Thyroid gland (tissue), 4 donors: ENCODE measurements at regions not wholly inside any gene's neighbourhood (a gene's known extent, or its start where the extent isn't known, plus 50 kb on each side); places are given as distances from the start of the nearest gene placed in this dataset.

Source experiments
- DNase-seq, 2 donors: peaks; one replicate each; pipeline ENCODE4 v3.0.0-alpha.2; 2019
- H3K27ac ChIP-seq, 3 donors: fragments of 200-600 bp; sonication (generic); 1 replicate in 2 of 3; 2 replicates in 1 of 3; pipeline ENCODE4 v1.5.1; 2016 to 2019; ENCODE audit warnings: mild to moderate bottlenecking in 1 of 3, moderate library complexity in 1 of 3
- H3K27me3 ChIP-seq: fragments of 200-600 bp; sonication (generic); one replicate; pipeline ENCODE4 v1.5.1; 2019
- H3K36me3 ChIP-seq, 2 donors: fragments of 200-600 bp; sonication (generic); one replicate each; pipeline ENCODE4 v1.5.1; 2016 to 2019
- H3K4me1 ChIP-seq, 2 donors: fragments of 200-600 bp; sonication (generic); one replicate each; pipeline ENCODE4 v1.5.1; 2017 to 2019
- H3K4me3 ChIP-seq, 3 donors: fragments of 200-600 bp; sonication (generic); replicated peaks in 1 of 3; 1 replicate in 2 of 3; 2 replicates in 1 of 3; pipeline ENCODE4 v1.5.1; 2016; ENCODE audit warnings: mild to moderate bottlenecking in 1 of 3
- H3K9me3 ChIP-seq: fragments of 200-600 bp; sonication (generic); one replicate; pipeline ENCODE4 v1.5.1; 2017
- POLR2A ChIP-seq, 2 donors: fragments of 450-650 bp; IDR thresholded peaks; one replicate each; pipeline ENCODE4 v1.6.1; 2017; ENCODE audit warnings: antibody characterized with exemption in 2 of 2, mild to moderate bottlenecking in 2 of 2, moderate library complexity in 1 of 2
- WGBS, 2 donors: methylation state at CpG; one replicate each; pipeline ENCODE4 v1.1.5; 2017; 5-methylcytosine and 5-hydroxymethylcytosine counted together
- intact Hi-C: fragments of 100-400 bp; cut with DNase I; formaldehyde crosslinking; loops from one replicate; pipeline ENCODE4 v1.15.1; 2023
- TF ChIP-seq, protein P1 (sequence below), 6 experiments: fragments of 200-600 bp in 3 of 6; fragments of 450-650 bp in 3 of 6; sonication (generic) in 3 of 6; IDR thresholded peaks; one replicate each; pipeline ENCODE4 v1.5.1; 2016 to 2019; ENCODE audit warnings: antibody characterized with exemption in 6 of 6, mild to moderate bottlenecking in 2 of 6, inconsistent platforms in 1 of 6, moderate library complexity in 1 of 6

DNA sequence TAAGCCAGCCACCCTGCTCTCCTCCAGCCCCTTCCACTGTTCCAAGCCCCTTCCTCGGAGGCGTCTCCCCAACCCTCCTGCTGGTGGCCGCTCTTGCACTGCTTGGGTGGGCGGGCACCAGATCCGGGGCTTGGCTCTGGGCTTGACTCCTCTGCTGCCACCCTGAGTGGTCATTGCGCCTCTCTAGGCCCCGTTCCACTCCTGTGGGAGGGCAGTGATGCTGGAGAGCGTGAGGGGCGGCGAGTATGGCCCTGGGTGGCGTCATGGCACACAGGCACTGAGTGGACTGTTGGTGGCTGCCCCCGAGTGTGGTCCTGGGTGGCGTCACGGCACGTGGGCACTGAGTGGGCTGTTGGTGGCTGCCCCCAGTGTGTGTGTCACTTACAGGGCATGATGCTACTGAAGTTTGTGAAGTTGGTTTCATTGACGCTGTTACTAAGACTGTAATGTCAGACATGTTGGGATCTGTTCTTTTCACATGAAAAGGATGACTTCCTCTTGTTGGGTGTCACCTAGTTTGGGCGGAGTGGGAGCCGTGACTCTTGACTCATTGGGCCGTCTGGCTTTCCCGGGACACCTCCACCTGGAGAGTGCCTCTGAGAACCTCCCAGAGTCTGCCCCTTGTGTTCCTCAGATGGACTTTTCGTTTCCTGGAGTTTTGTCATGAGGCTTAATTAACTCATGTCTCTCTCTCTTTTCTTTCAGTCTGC lies 55.9 kb upstream of the HGFAC start:
- Histone ChIP-seq H3K27ac (peak overlapping the region in 2 of 3 donors; percentile 10 to 34), H3K4me1 (peaks cover 7 to 22% of the 10 kb centered on the region in 2 donors), H3K36me3 (no peaks in the 10 kb centered on the region), H3K27me3 (no peaks in the 10 kb centered on the region), H3K9me3 (no peaks in the 10 kb centered on the region), H3K4me3 (no peak overlapping the region)
- intact Hi-C loops, result no loop called here
- 90 to 95% methylated on average over 18 to 21 of the region's 21 CpGs for WGBS, 2 donors
- no peak for DNase-seq
- no peak for TF ChIP-seq POLR2A (IDR thresholded peaks at IDR 0.05)
- TF ChIP-seq, protein P1, sequence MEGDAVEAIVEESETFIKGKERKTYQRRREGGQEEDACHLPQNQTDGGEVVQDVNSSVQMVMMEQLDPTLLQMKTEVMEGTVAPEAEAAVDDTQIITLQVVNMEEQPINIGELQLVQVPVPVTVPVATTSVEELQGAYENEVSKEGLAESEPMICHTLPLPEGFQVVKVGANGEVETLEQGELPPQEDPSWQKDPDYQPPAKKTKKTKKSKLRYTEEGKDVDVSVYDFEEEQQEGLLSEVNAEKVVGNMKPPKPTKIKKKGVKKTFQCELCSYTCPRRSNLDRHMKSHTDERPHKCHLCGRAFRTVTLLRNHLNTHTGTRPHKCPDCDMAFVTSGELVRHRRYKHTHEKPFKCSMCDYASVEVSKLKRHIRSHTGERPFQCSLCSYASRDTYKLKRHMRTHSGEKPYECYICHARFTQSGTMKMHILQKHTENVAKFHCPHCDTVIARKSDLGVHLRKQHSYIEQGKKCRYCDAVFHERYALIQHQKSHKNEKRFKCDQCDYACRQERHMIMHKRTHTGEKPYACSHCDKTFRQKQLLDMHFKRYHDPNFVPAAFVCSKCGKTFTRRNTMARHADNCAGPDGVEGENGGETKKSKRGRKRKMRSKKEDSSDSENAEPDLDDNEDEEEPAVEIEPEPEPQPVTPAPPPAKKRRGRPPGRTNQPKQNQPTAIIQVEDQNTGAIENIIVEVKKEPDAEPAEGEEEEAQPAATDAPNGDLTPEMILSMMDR (IDR thresholded peaks at IDR 0.05), result no peak

- no peaks in the 10 kb centered on the region for H3K9me3 ChIP-seq
- no peaks in the 10 kb centered on the region for H3K36me3 ChIP-seq
- 89 to 90% methylated on average over 9 of the region's 9 CpGs for WGBS, 2 donors
- no peak overlapping the region for H3K27ac ChIP-seq
- H3K4me3 ChIP-seq, result no peak overlapping the region
- no peak for TF ChIP-seq POLR2A (IDR thresholded peaks at IDR 0.05)
- TF ChIP-seq, protein P1 (IDR thresholded peaks at IDR 0.05), result no peak
- H3K4me1 ChIP-seq, result peaks cover 7 to 22% of the 10 kb centered on the region in 2 donors
- DNase-seq, result no peak
- H3K27me3 ChIP-seq, result no peaks in the 10 kb centered on the region
- intact Hi-C loops, result no loop called here
These were observed 55.2 kb upstream of the HGFAC start for GRCh38 chr4:3386526-3386925.

GRCh38 chr4:3387154-3387942 lies 54.4 kb upstream of the HGFAC start:
- no peaks in the 10 kb centered on the region for H3K9me3 ChIP-seq
- peaks cover 7 to 22% of the 10 kb centered on the region in 2 donors for H3K4me1 ChIP-seq
- TF ChIP-seq, protein P1 (IDR thresholded peaks at IDR 0.05), result no peak
- intact Hi-C loops, result no loop called here
- DNase-seq, result no peak
- 75 to 83% methylated on average over 15 of the region's 15 CpGs for WGBS, 2 donors
- no peaks in the 10 kb centered on the region for H3K27me3 ChIP-seq
- H3K27ac ChIP-seq, result peak overlapping the region in 2 of 3 donors; percentile 16 to 26
- no peak overlapping the region for H3K4me3 ChIP-seq
- H3K36me3 ChIP-seq, result no peaks in the 10 kb centered on the region

- 24 to 46% methylated on average over 12 of the region's 12 CpGs for WGBS, 2 donors
- H3K9me3 ChIP-seq, result no peaks in the 10 kb centered on the region
- H3K4me3 ChIP-seq, result peak overlapping the region in 1 of 3 donors; percentile 3
- intact Hi-C loops, result no loop called here
- H3K36me3 ChIP-seq, result no peaks in the 10 kb centered on the region
- peak overlapping the region in 1 of 3 donors; percentile 57 for H3K27ac ChIP-seq
- peak in 1 of 2 donors; percentile 14 for TF ChIP-seq POLR2A (IDR thresholded peaks at IDR 0.05)
- TF ChIP-seq, protein P1 (IDR thresholded peaks at IDR 0.05), result no peak
- H3K4me1 ChIP-seq, result peaks cover 7 to 22% of the 10 kb centered on the region in 2 donors
- H3K27me3 ChIP-seq, result no peaks in the 10 kb centered on the region
- DNase-seq, result peak; percentile 62 to 73
These were observed 53.8 kb upstream of the HGFAC start for GRCh38 chr4:3387943-3388361.
